HG03432 (cell line): ENCODE measurements at regions not wholly inside any gene's neighbourhood (a gene's known extent, or its start where the extent isn't known, plus 50 kb on each side); places are given as distances from the start of the nearest gene placed in this dataset.
"Not testable (repeated sequence)": the region's sequence is repeated elsewhere in the genome, so short reads cannot be mapped to it uniquely, and the experiment has no call there.

Experiments used
- ATAC-seq: cut with Tn5 transposase; IDR thresholded peaks from one replicate; pipeline ENCODE4 v1.9.1; 2021; ENCODE audit warnings: mild to moderate bottlenecking, moderate library complexity; ENCODE audit not compliant: unreplicated experiment

DNA sequence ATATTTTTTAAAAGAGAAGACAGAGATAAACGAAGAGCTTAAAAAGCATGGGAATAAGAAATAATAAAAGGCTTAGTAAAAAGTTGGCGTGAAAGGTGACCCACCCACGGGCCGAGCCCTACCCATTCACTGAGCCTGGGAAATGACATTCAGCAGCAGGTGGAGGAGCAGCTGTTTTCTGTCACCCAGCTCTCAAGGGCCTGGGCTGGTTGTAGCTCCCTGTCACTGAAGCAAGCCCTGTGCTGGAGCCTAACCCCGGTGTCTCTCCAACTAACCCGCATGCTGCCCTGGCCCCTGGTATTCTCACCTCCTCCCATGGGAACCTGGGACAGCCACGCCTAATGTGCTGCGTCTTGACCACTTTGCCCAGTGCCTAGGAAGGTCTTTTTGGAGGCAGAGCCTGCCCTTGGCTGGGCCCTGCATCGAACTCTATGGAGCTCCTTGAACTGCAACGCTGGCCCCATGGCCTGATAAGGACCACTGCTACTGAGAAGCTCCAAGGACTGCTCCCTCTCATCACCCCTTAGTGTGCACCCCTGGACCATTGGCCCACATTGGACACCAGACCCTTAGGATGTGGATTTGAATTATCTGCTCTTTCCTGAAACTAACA is 68.8 kb upstream of the IYD start:
- no peak for ATAC-seq

DNA sequence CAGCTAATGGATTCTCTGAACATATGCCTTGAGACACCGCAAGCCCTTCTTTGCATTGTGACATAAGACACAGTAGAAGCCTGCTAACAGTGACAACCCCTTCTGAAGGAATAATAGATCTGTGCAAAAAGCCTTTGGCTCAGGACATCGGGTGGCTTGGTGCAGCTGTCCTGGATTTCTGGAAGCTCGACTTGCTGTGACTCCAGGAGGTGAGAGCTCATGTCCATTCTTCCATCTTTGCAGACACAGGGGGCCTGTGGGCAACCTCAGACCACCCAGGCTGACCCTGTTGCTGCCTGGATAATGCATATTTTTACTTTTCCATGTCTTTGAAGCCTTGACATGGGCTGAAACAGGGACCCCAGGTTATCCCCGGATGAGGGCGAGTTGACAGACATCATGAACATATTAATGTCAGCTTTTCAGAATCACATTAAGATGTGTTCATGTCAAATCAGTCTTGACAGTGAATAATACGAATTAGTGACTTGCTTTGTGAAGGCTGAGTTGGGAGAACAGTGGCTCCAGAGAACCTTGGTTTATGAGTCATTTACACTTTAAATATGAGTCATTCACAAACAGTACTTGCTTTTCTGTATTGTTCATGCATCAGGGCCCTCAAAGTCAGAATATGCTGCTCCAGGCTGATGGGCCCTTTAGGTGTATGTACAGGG is 66.8 kb upstream of the IYD start:
- peak; percentile 95 for ATAC-seq

DNA sequence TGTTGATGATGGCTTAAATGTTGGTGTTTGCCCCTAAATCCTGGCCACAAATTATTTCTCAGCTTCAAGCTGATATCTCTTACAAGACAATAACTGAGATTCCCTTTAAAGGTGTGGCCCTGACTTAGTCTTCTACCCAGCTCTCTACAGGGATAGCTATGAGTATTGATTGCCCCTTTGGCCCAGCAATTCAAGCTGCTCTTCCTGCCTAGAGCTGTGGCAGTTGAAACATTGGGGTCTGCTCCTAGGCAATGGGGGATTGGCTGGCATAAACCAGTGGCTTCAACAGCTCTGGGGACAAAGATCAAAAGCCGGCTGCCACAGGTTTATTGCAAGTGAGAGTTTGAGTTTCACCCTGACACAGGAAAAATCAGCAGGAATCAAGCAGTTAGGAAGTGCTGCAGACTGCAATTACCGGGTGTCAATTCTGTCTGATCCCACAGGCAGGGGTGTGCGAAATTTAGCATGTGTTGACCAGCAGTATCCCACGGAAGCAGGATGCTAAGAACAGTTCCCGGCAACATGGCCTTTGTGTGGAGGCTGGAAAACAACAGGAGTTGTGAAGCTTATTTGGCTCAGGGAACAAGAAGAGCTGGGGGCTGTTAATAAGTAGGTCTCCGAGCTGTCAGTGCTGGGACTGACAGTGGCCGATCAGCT is 66.2 kb upstream of the IYD start:
- peak; percentile 30 for ATAC-seq

DNA sequence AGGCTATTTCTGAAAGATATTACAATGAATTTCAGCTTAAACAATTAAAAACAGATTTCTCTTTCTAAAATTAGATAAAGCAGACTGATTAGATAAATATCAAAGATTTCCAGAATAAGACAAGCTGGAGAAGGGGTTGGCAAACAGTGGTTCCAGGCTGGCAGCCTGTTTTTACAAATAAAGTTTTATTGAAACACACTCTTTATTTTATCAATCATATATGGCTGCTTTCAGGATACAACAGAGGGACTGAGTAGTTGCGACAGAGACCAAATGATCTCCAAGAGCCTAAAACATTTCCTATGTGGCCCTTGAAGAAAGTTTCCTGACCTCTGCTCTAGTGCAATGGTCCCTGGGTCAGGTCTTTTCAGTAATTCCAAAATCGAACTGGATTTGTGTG is 65.6 kb upstream of the IYD start:
- ATAC-seq = no peak

DNA sequence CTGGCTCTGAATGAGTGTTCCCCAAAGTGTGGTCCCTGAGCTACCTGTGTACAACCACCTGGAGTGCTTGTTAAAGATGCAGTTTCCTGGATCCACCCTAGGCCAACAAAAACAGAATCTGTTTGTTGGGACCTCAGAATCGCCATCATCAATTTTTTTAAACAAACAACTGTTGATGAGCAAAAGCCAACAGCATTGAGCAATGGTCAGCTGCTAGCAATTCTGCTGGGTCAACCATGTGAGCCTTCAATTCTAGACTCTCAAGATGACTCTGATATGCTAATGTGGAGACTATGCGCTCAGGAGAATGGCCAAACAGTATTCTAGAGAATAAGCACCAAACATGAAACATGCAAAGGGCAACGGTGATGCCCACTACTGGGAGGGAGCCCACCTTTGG is 64.4 kb upstream of the IYD start:
- ATAC-seq = no peak

DNA sequence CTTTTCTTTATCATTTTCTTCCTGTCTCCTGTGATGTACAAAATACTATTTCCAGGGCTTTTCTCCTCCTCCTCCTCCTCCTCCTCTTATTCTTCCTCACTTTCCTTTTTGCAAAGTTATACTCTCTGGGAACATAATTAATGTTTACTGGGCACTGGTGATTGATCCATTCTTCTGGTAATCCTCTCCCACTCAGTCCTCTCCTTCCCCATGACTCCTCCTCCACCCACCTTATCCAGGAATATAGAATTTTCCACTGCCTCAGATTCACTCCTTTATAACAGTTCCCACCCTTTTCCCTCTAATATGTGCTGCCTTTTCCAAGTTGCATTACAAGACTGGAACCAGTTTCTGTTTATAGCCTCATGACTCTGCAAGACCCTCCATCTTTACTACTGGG is 62.5 kb upstream of the IYD start:
- ATAC-seq = no peak

DNA sequence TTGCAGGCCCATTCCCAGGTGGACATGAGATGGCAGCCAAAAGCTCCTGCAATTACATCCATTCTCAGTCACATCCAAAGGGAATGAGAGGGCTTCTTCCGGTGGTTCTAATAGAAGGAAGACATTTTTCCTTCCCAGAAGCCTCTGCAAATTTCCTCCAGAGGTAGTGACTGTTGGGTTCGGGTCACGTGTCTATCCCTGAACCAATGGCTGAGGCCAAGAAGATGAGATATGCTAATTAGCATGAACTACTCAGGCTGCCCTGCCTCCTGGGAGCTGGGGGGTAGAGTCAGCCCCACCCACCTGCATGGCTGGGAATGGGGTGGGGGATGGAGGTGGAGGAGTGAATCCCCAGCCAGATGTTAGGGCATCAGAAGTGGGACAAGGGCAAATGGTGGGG is 61.3 kb upstream of the IYD start:
- no peak for ATAC-seq

DNA sequence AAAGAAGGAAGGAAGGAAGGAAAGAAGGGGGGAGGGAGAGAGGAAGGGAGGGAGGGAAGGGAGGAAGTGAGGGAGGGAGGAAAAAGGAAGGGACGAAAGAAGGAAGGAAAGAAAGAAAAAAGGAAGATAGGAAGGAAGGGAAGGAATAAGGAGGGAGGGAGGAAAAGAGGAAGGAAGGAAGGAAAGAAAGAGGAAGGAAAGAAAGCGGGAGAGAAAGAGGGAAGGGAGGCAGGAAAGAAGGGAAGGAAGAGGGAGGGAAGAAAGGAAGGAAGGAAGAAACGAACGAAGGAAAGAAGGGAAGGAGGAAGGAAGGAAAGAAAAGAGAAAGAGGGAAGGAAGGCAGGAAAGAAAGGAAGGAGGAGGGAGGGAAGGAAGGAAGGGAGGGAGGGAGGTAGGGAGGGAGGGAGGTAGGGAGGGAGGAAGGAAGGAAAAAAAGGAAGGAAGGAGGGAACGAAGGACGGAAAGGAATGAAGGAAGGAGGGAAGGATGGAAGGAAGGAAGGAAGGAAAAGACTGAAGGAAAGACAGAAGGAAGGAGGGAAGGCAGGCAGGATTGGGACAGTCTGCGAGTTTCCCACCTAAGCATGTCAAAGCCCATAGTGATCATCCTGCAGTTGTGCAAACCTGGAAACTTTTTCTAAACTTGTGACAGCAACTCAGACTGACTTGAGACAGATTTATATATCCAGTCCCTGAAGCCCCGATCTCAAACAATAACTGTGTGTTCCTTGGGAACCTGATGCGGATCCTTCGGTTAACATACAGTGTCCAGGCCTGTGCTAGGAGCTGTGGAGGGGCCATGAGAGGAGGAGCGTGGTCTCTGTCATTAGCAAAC is 59.8 kb upstream of the IYD start:
- ATAC-seq = no peak

DNA sequence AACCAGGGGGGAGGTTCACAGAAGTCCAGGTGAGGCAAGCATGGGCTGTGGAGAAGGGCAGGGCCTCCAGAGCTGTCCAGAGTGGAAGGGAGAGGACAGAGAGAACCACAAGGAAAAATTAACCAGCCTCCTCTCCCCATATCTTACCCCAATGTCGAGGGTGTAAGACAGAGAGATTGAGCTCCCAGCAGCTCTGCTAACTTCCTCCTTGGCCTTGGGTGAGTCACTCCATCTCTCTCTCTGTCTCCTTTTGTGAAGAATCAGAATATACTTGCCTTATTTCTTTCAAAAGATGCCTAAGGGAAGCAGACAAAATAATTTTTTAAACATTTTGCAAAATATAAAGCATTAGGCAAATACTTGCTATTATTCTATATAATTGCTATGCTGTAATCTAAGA is 58.3 kb upstream of the IYD start:
- ATAC-seq = no peak

DNA sequence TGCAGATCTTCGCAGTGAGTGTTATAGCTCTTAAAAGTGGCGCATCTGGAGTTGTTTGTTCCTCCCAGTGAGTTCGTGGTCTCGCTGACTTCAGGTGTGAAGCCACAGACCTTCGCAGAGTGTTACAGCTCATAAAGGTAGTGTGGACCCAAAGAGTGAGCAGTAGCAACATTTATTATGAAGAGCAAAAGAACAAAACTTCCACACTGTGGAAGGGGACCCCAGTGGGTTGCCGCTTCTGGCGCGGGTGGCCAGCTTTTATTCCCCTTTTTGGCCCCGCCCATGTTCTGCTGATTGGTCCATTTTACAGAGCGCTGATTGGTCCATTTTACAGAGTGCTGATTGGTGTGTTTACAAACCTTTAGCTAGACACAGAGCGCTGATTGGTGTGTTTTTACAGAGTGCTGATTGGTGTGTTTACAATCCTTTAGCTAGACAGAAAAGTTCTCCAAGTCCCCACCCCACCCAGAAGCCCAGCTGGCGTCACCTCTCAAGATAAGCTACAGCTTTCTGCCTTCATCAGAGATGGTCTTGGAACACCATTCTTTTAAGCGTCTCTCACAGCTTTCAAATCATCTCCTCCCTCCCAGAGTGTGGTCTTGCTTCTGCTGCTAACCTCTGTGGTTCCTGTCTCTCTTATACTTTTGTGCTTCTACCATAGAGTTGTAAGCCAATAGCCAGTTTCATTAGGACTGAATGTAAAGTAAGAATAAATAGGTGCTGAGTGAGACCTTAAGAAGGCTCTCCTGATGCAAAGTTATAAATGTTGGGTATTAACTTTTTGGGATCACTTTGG is 57.5 kb upstream of the IYD start:
- ATAC-seq = not testable (repeated sequence)

DNA sequence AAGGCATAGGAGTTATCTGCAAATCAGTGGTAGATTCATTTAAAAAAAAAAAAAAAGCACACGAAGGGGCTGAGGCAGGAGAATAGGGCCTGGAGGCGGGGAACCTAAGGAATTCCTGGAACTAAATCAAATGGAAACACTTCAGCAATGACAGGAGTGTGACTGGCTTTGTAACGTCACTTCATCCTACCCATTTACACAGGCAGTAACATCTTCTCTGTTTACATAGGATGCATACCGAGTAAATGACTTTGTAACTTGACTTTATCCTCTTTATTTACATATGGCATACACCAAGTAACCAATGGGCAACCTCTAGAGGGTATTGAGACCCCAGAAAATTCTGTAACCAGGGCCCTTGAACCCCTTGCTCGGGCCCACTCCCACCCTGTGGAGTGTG is 56.4 kb upstream of the IYD start:
- no peak for ATAC-seq

DNA sequence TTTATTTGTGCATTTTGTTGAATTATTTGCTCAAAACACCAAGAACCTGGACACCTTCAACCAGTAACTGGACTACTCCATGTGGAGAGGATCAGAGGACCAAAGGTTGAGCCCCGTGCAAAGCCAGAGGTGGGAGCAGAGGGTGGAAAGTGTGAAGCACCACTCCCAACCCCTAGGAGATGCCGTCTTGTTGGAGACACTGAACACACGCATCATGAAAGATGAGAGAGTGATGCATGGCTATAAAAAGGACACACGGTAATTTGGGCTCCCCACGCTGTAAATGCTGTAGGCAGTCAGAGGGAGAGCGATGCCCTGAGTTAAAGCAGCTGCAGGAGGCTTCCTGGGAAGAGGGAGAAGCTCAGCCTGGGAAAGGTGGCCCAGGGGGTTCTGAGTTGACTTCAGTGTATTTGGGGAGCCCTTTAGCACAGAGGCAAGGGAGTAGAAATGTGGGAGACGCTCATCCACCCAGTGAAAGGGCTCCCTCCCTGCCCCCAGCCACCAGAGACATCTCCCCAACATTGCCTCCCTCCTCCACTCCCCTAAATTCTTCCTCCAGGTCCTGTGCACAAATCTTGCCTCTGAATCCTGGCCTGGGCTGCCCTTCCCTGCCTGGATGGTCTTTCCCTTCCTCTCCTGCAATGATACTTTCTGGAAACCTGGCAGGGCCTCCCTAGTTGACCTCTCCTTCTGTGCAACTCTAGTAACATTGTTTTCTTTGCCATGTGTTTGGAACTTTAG is 55.8 kb upstream of the IYD start:
- no peak for ATAC-seq

DNA sequence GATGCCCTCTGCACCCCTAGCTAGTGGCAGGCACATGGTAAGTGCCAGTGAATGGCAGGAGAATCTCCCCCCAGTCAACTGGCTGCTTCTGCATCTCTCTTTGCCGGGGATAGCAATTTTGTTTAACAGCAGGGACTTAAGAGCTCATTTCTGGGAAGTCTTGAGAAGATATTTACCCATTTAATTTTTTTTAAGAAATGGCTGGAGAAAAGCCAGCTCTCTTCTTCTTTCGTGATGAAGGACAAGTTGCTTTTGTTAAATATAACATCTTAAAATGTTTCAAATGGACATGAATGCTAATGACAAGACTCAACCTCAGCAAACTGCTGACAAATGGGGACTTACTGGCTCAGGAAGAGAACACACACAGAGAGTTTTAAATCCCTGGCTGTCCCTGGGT is 55.0 kb upstream of the IYD start:
- no peak for ATAC-seq

DNA sequence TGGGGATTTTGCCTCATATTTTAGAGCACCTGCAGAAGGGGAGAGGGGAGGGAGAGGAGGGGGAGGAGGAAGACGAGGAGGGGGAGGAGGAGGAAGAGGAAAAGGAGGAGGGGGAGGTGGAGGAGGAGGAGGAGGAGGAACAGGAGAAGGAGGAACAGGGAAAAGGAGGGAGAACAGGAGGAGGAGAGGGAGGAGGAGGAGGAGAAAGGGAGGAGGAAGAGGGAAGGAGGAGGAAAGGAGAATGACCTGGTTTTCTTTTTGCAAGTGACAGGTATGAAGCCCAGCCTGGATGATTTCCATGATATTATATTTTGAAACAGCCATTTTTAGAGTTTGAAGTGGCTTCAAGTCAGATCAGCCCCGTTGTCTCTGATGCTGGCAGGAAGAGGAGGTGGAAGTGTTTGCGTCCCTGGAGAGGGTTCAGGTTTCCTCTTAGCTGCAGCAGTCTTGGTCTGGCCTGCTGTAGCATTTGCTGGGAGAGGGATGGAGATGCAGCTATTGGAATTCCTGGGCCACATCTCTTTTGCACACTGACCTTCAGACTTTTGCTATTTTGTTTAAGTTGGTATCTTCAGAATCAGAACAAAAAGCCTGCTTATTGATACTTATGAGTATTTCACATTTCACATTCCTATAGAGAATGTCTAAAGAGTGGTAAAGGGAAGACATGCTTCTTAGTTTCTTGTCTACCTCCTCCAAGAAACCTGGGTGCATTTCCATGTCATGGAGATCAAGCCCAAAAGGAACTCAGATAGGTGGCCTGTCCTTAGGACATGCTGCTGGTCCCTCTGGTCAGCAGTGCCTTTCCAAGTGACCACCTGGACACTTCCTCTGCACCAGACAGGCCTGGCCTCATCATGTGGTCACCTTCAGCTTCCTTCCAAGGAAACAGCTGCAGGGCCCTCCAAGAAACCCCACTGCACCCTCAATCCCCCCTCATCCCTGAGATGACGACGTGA is 54.3 kb upstream of the IYD start:
- ATAC-seq = no peak

DNA sequence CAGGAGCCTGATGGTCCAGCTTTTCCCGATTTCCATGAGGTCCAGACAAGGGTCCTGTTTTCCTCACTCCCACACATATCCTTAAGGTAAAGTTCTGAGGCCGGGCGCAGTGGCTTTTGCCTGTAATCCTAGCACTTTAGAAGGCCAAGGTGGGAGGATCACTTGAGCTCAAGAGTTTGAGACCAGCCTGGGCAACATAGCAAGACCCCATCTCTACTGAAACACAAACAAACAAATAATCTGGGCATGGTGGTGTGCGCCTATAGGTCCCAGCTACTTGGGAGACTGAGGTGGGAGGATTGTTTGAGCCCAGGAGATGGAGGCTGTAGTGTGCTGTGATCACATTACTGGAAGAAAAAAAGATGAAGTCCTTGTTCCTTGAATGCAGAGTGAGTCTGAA is 53.2 kb upstream of the IYD start:
- no peak for ATAC-seq

DNA sequence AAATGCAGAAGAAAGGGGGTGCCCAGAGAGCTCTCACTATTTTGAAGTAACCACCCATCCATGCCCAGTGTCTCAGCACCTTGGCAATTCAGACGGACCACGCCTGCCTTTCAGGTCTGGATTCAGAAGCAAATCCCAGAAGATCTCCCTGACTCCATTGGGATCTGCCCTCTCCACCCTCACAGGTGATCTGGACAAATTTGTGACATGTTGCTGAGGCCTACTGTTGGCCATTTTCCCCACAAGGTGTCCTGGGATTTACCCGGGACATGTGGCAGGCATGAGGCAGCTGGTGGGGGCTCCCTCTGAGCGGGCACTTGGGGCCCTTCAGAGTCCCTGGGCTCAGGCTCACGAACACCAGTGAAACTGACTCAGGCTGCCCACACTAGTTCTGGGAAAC is 51.9 kb upstream of the IYD start:
- ATAC-seq = no peak
